ENCODE measurements at regions not wholly inside any gene's neighbourhood (a gene's known extent, or its start where the extent isn't known, plus 50 kb on each side); places are given as distances from the start of the nearest gene placed in this dataset.

DNA sequence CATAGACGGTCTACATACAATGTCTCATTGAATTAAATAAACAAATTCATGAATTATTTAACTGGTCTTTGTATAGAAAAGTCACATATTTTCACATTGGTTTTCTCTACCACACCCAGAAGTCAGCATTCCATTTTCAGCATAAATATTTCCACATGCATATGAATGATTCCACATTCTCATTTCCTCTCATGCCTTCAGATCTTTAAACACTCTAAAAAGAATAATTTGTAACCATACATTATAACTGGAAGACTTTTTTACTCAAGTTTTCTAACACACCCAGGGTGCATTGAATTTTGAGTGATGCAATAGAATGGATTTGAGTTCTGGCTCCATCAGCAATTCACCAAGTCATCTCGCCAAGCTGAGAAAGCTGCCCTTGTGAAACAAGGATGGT, 501.8 kb upstream of the TENM4 start:
- no peak overlapping the region for H3K14ac ChIP-seq (ENCODE audit: insufficient read length)
- no peak overlapping the region for H2BK5ac ChIP-seq (ENCODE audit: low read depth, low read length)
- H3K18ac ChIP-seq (ENCODE audit: extremely low read depth, low read length): no peak overlapping the region
- no peak overlapping the region for H2BK12ac ChIP-seq (ENCODE audit: low read depth, low read length)
- H3K36me3 ChIP-seq (ENCODE audit: control insufficient read depth in 2 of 4, insufficient read depth in 4 of 4, low read length in 3 of 4): no peaks in the 10 kb centered on the region
- H4K8ac ChIP-seq (ENCODE audit: extremely low read depth, insufficient read depth, low read length): no peak overlapping the region
- H2BK120ac ChIP-seq (replicated peaks; ENCODE audit: low read depth, low read length): no peak overlapping the region
- peaks cover 0 to 5% (median 1%) of the 10 kb centered on the region in 4 experiments; a peak in 2 of 7 replicates for H3K4me1 ChIP-seq (replicated peaks in 1 of 4; ENCODE audit: control insufficient read depth in 3 of 4, insufficient read depth in 4 of 4, low read length in 3 of 4)
- no peak overlapping the region for H2BK15ac ChIP-seq (ENCODE audit: low read length)
- H3K79me2 ChIP-seq (ENCODE audit: control insufficient read depth in 1 of 2, insufficient read depth in 2 of 2, low read length in 2 of 2): no peaks in the 10 kb centered on the region
- WGBS, 2 experiments (ENCODE audit: extremely low coverage in 1 of 2, insufficient coverage in 1 of 2, insufficient read length in 1 of 2, insufficient replicate concordance in 2 of 2, low coverage in 1 of 2, low lambda C conversion rate in 2 of 2, missing lambda C conversion rate in 1 of 2): 94% methylated on average over 2 of the region's 2 CpGs; no CpG with 5 or more reads in 1 of the 2 experiments
- ChIA-PET CTCF (ENCODE audit: partially characterized antibody) (interaction anchor here (1.0 kb wide), 1 partner anchor 12 kb away, joined by 3 read pairs; no protein-coding TSS in a partner anchor), POLR2A (ENCODE audit: partially characterized antibody) (no interaction called here)
- TF ChIP-seq TAF7 (optimal IDR thresholded peaks at IDR 0.05; ENCODE audit: borderline replicate concordance, low read depth, low read length) (no peak), KDM5A (IDR thresholded peaks at IDR 0.05; ENCODE audit: low read length) (no peak), HDAC2 (IDR thresholded peaks at IDR 0.05; ENCODE audit: borderline replicate concordance in 1 of 2, low read depth in 2 of 2, low read length in 2 of 2) (no peak), KDM1A (IDR thresholded peaks at IDR 0.05; ENCODE audit: borderline replicate concordance, low read length) (no peak)
- H3K9me3 ChIP-seq (ENCODE audit: insufficient read depth in 2 of 2, low read depth in 1 of 2, low read length in 1 of 2): no peaks in the 10 kb centered on the region
- H3K23ac ChIP-seq (ENCODE audit: insufficient read length): no peak overlapping the region
- H3K27me3 ChIP-seq (replicated peaks in 1 of 4; ENCODE audit: control insufficient read depth in 3 of 4, extremely low read depth in 1 of 4, insufficient read depth in 3 of 4, low read length in 3 of 4): no peaks in the 10 kb centered on the region
- FAIRE-seq (no peak), DNase-seq (ENCODE audit: low read depth in 1 of 2, low spot score in 2 of 2) (no peak)
- H3K23me2 ChIP-seq (ENCODE audit: low read depth, low read length): no peaks in the 10 kb centered on the region
- no peaks in the 10 kb centered on the region for H3K79me1 ChIP-seq (ENCODE audit: low read depth, low read length)
- H4K20me1 ChIP-seq (replicated peaks in 1 of 2; ENCODE audit: control insufficient read depth in 1 of 2, insufficient read depth in 2 of 2, low read length in 2 of 2): no peaks in the 10 kb centered on the region
- H4K91ac ChIP-seq (replicated peaks; ENCODE audit: insufficient read length, low read length): no peak overlapping the region
- no peak overlapping the region for H2BK20ac ChIP-seq (ENCODE audit: low read length)
- no peak overlapping the region for H2AK5ac ChIP-seq (ENCODE audit: low read depth, low read length)
- no peak overlapping the region for H3K4me3 ChIP-seq (ENCODE audit: extremely low read depth in 1 of 4, insufficient read depth in 2 of 4, low read depth in 3 of 4, low read length in 4 of 4)
- no peak overlapping the region for H3K4ac ChIP-seq (replicated peaks; ENCODE audit: insufficient read length, low read depth, low read length)
- H3K9ac ChIP-seq (replicated peaks in 1 of 4; ENCODE audit: extremely low read depth in 1 of 4, low read depth in 3 of 4, low read length in 3 of 4): no peak overlapping the region
- no peak overlapping the region for H3K27ac ChIP-seq (ENCODE audit: low read depth, low read length)
- H3K4me2 ChIP-seq (ENCODE audit: insufficient read depth in 1 of 2, low read depth in 2 of 2, low read length in 2 of 2): no peak overlapping the region
- H2AFZ ChIP-seq (ENCODE audit: low read length): no peak overlapping the region
- H3K56ac ChIP-seq (replicated peaks; ENCODE audit: insufficient read length, low read depth, low read length): no peak overlapping the region
- no peak overlapping the region for H4K5ac ChIP-seq (ENCODE audit: insufficient read length, low read depth, low read length)

All from H1 (cell line).